Karpas-422 (cell line): ENCODE measurements at regions not wholly inside any gene's neighbourhood (a gene's known extent, or its start where the extent isn't known, plus 50 kb on each side); places are given as distances from the start of the nearest gene placed in this dataset.

Experiments
- DNase-seq: peaks from one replicate; pipeline ENCODE4 v3.0.0-alpha.2; 2015
- H2AFZ ChIP-seq: fragments of 200-600 bp; sonication (generic); 2 replicates; pipeline ENCODE4 v1.6.1; 2014; ENCODE audit warnings: antibody characterized with exemption, low read length, mixed read lengths
- H3K27ac ChIP-seq: fragments of 200-600 bp; sonication (generic); 2 replicates; pipeline ENCODE4 v1.5.1; 2014; ENCODE audit warnings: mild to moderate bottlenecking, low read length, moderate library complexity
- H3K27me3 ChIP-seq: fragments of 200-600 bp; sonication (generic); 2 replicates; pipeline ENCODE4 v1.6.1; 2014; ENCODE audit warnings: low read length, mixed read lengths
- H3K36me3 ChIP-seq: fragments of 200-600 bp; sonication (generic); 2 replicates; pipeline ENCODE4 v1.6.1; 2014; ENCODE audit warnings: low read length, mixed read lengths; ENCODE audit not compliant: insufficient read depth
- H3K4me1 ChIP-seq: fragments of 200-600 bp; sonication (generic); 2 replicates; pipeline ENCODE4 v1.6.1; 2014; ENCODE audit warnings: mild to moderate bottlenecking, low read length, mixed read lengths
- H3K4me2 ChIP-seq: fragments of 200-600 bp; sonication (generic); 2 replicates; pipeline ENCODE4 v1.6.1; 2014; ENCODE audit warnings: low read length, low read depth, mild to moderate bottlenecking; ENCODE audit not compliant: poor library complexity, severe bottlenecking
- H3K4me3 ChIP-seq: fragments of 200-600 bp; sonication (generic); 2 replicates; pipeline ENCODE4 v1.5.1; 2014; ENCODE audit warnings: mild to moderate bottlenecking, antibody characterized with exemption, low read length, mixed read lengths
- H3K79me2 ChIP-seq: fragments of 200-600 bp; sonication (generic); 2 replicates; pipeline ENCODE4 v1.6.1; 2014; ENCODE audit warnings: mild to moderate bottlenecking, low read length, mixed read lengths
- H3K9ac ChIP-seq: fragments of 200-600 bp; sonication (generic); 2 replicates; pipeline ENCODE4 v1.6.0; 2014; ENCODE audit warnings: low read length
- H3K9me2 ChIP-seq: fragments of 200-600 bp; sonication (generic), shearing (Covaris generic); replicated peaks from 2 replicates; pipeline ENCODE4 v1.6.0; 2014; ENCODE audit warnings: mild to moderate bottlenecking, low read length, moderate library complexity; ENCODE audit not compliant: insufficient read depth
- H3K9me3 ChIP-seq: fragments of 300-700, 200-600 bp; sonication (generic); 2 replicates; pipeline ENCODE4 v1.6.1; 2014; ENCODE audit warnings: low read length, mixed read lengths
- H4K20me1 ChIP-seq: fragments of 200-600 bp; sonication (generic); 2 replicates; pipeline ENCODE4 v1.6.1; 2014; ENCODE audit warnings: mild to moderate bottlenecking, antibody characterized with exemption, low read length, low read depth; ENCODE audit not compliant: insufficient read depth

GRCh38 chr2:109695290-109695689 lies 81.1 kb downstream of the SOWAHC start:
- no peaks in the 10 kb centered on the region for H4K20me1 ChIP-seq
- H2AFZ ChIP-seq, result no peak overlapping the region
- no peaks in the 10 kb centered on the region for H3K36me3 ChIP-seq
- H3K9ac ChIP-seq, result no peak overlapping the region
- H3K27me3 ChIP-seq, result no peaks in the 10 kb centered on the region
- H3K79me2 ChIP-seq, result no peaks in the 10 kb centered on the region
- no peak overlapping the region for H3K4me2 ChIP-seq
- no peak overlapping the region for H3K4me3 ChIP-seq
- H3K9me3 ChIP-seq, result no peaks in the 10 kb centered on the region
- DNase-seq, result no peak
- no peaks in the 10 kb centered on the region for H3K4me1 ChIP-seq
- no peaks in the 10 kb centered on the region for H3K9me2 ChIP-seq
- H3K27ac ChIP-seq, result no peak overlapping the region

GRCh38 chr2:109699646-109700045 lies 85.5 kb downstream of the SOWAHC start:
- Histone ChIP-seq H3K4me3 (no peak overlapping the region), H3K4me2 (no peak overlapping the region), H4K20me1 (no peaks in the 10 kb centered on the region), H3K27ac (no peak overlapping the region), H3K27me3 (no peaks in the 10 kb centered on the region), H3K36me3 (no peaks in the 10 kb centered on the region), H3K9me2 (no peaks in the 10 kb centered on the region), H3K4me1 (peaks cover 5% of the 10 kb centered on the region), H2AFZ (no peak overlapping the region), H3K9me3 (no peaks in the 10 kb centered on the region), H3K9ac (no peak overlapping the region), H3K79me2 (no peaks in the 10 kb centered on the region)
- DNase-seq, result no peak

GRCh38 chr2:109700680-109701274 lies 86.6 kb downstream of the SOWAHC start:
- H2AFZ ChIP-seq, result no peak overlapping the region
- H3K4me3 ChIP-seq, result no peak overlapping the region
- no peak overlapping the region for H3K4me2 ChIP-seq
- H3K4me1 ChIP-seq, result peaks cover 6% of the 10 kb centered on the region
- H3K9me3 ChIP-seq, result no peaks in the 10 kb centered on the region
- no peaks in the 10 kb centered on the region for H3K36me3 ChIP-seq
- H3K27me3 ChIP-seq, result no peaks in the 10 kb centered on the region
- H3K9me2 ChIP-seq, result no peaks in the 10 kb centered on the region
- DNase-seq, result no peak
- H4K20me1 ChIP-seq, result no peaks in the 10 kb centered on the region
- H3K27ac ChIP-seq, result no peak overlapping the region
- H3K9ac ChIP-seq, result no peak overlapping the region
- no peaks in the 10 kb centered on the region for H3K79me2 ChIP-seq

DNA sequence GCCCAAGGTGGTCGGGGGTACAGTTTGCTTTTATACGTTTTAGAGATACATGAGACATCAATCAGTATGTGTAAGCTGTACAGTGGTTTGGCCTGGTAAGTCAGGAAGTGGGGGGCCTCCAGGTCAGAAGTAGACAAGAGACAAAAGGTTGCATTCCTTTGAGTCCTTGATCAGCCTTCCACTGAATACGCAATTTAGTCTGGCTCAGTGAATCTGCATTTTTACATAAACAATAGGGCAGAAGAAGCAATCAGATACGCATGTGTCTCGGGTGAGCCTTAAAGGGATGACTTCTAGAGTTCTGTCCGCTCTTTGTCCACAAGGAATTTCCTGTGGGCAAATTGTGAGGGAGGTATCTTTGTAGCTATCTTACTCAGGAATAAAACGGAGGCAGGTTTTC lies 87.2 kb downstream of the SOWAHC start:
- Histone ChIP-seq H3K9ac (no peak overlapping the region), H3K36me3 (no peaks in the 10 kb centered on the region), H3K4me2 (no peak overlapping the region), H2AFZ (no peak overlapping the region), H3K4me3 (no peak overlapping the region), H3K9me3 (no peaks in the 10 kb centered on the region), H3K27me3 (no peaks in the 10 kb centered on the region), H3K27ac (no peak overlapping the region), H3K4me1 (peaks cover 12% of the 10 kb centered on the region), H3K9me2 (no peaks in the 10 kb centered on the region), H3K79me2 (no peaks in the 10 kb centered on the region), H4K20me1 (no peaks in the 10 kb centered on the region)
- no peak for DNase-seq

DNA sequence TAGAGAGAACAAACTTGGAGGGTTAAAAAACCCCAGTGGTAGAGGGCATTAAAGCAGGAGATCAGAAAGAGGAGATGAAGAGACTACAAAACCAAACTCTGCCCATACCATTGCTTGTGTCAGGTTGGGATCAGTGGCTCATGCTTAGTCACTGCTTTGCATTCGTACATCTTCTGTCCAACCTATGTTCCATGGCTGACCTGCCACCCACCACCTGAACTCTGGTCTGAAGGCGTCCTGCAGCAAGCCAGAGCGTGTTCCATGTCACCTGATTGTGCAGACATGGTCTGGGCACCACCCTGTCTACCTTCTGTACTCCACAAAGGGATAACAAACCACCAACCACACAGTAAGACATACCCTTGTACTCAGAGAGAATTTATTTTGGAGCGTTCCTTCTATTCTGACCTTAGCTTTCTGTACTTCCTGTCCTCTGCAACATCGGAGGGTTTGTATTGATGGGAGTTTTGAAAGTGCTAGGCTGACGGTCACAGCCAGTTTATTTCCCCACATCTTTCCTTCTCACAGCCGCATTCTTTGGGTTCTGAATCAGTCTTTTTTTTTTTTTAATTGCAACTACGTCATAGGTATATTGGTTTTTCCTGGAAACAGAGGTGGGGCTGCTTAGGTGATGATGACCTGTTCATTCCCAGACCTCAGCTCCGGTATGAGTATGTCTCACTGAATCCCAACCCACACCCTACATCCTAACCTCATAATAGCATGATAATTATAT lies 88.3 kb downstream of the SOWAHC start:
- H3K9me2 ChIP-seq, result no peaks in the 10 kb centered on the region
- H3K27ac ChIP-seq, result no peak overlapping the region
- H3K9ac ChIP-seq, result no peak overlapping the region
- H3K4me2 ChIP-seq, result no peak overlapping the region
- H3K9me3 ChIP-seq, result no peaks in the 10 kb centered on the region
- no peaks in the 10 kb centered on the region for H3K36me3 ChIP-seq
- H3K4me3 ChIP-seq, result no peak overlapping the region
- peaks cover 20% of the 10 kb centered on the region for H3K4me1 ChIP-seq
- no peak overlapping the region for H2AFZ ChIP-seq
- H4K20me1 ChIP-seq, result no peaks in the 10 kb centered on the region
- no peaks in the 10 kb centered on the region for H3K27me3 ChIP-seq
- no peak for DNase-seq
- H3K79me2 ChIP-seq, result no peaks in the 10 kb centered on the region

- Histone ChIP-seq H3K9me3 (no peaks in the 10 kb centered on the region), H3K9me2 (no peaks in the 10 kb centered on the region), H3K4me2 (no peak overlapping the region), H3K9ac (no peak overlapping the region), H3K27ac (no peak overlapping the region), H3K4me3 (no peak overlapping the region), H3K4me1 (peaks cover 20% of the 10 kb centered on the region), H4K20me1 (no peaks in the 10 kb centered on the region), H3K36me3 (no peaks in the 10 kb centered on the region), H3K79me2 (no peaks in the 10 kb centered on the region), H2AFZ (no peak overlapping the region), H3K27me3 (no peaks in the 10 kb centered on the region)
- DNase-seq, result no peak
These were observed 88.9 kb downstream of the SOWAHC start for GRCh38 chr2:109703077-109703476.

GRCh38 chr2:109703798-109704197 lies 89.6 kb downstream of the SOWAHC start:
- Histone ChIP-seq H3K9ac (no peak overlapping the region), H3K79me2 (no peaks in the 10 kb centered on the region), H3K9me3 (no peaks in the 10 kb centered on the region), H3K9me2 (no peaks in the 10 kb centered on the region), H3K4me3 (no peak overlapping the region), H2AFZ (no peak overlapping the region), H3K27me3 (no peaks in the 10 kb centered on the region), H3K4me1 (peaks cover 20% of the 10 kb centered on the region), H3K36me3 (no peaks in the 10 kb centered on the region), H3K4me2 (no peak overlapping the region), H4K20me1 (no peaks in the 10 kb centered on the region), H3K27ac (no peak overlapping the region)
- DNase-seq, result no peak

GRCh38 chr2:109707281-109708147 lies 86.6 kb upstream of the RGPD5 start:
- no peak overlapping the region for H3K9ac ChIP-seq
- no peaks in the 10 kb centered on the region for H3K27me3 ChIP-seq
- H3K4me1 ChIP-seq, result peaks cover 49% of the 10 kb centered on the region
- H3K4me2 ChIP-seq, result no peak overlapping the region
- no peaks in the 10 kb centered on the region for H3K9me3 ChIP-seq
- no peak for DNase-seq
- H3K4me3 ChIP-seq, result no peak overlapping the region
- H3K9me2 ChIP-seq, result no peaks in the 10 kb centered on the region
- H3K27ac ChIP-seq, result no peak overlapping the region
- no peaks in the 10 kb centered on the region for H4K20me1 ChIP-seq
- H2AFZ ChIP-seq, result no peak overlapping the region
- H3K36me3 ChIP-seq, result no peaks in the 10 kb centered on the region
- no peaks in the 10 kb centered on the region for H3K79me2 ChIP-seq
